MM.1S (cell line): ENCODE measurements at regions not wholly inside any gene's neighbourhood (a gene's known extent, or its start where the extent isn't known, plus 50 kb on each side); places are given as distances from the start of the nearest gene placed in this dataset.

ENCODE experiments used
- CTCF ChIP-seq: fragments of 300-600 bp; sonication (generic); IDR thresholded peaks from 2 replicates; pipeline ENCODE4 v1.5.1; 2016; ENCODE audit warnings: antibody characterized with exemption, low read length, mixed read lengths
- EZH2phosphoT487 ChIP-seq: fragments of 300-600 bp; sonication (generic); IDR thresholded peaks from 2 replicates; pipeline ENCODE4 v1.6.1; 2018; ENCODE audit warnings: antibody characterized with exemption, low read length

- no peak for TF ChIP-seq CTCF
- TF ChIP-seq EZH2phosphoT487: no peak
These were observed 464.9 kb upstream of the AMOT start for GRCh38 chrX:113305496-113305895.
